Astrocyte (in vitro differentiated cells and primary cell): ENCODE measurements at regions not wholly inside any gene's neighbourhood (a gene's known extent, or its start where the extent isn't known, plus 50 kb on each side); places are given as distances from the start of the nearest gene placed in this dataset.

Experiments
- DNase-seq: peaks from one replicate; pipeline ENCODE4 v3.0.0-alpha.2; 2010; ENCODE audit warnings: low read depth
- FAIRE-seq: peaks from 2 replicates; lab custom pipeline; 2011; peaks lifted over from hg19 to GRCh38; lab: Jason Lieb, UNC
- H2AFZ ChIP-seq: 2 replicates; pipeline ENCODE4 v1.6.0; 2012; ENCODE audit warnings: low read depth, low read length, inconsistent platforms
- H3K27ac ChIP-seq: 2 replicates; pipeline ENCODE4 v1.5.1; 2011; ENCODE audit warnings: low read depth, low read length, inconsistent platforms
- H3K27me3 ChIP-seq: 2 replicates; pipeline ENCODE4 v1.6.0; 2011; ENCODE audit warnings: low read length, inconsistent platforms; ENCODE audit not compliant: insufficient read depth
- H3K36me3 ChIP-seq: 2 replicates; pipeline ENCODE4 v1.5.1; 2011; ENCODE audit warnings: low read length, inconsistent platforms; ENCODE audit not compliant: insufficient read depth
- H3K4me1 ChIP-seq: 2 replicates; pipeline ENCODE4 v1.5.1; 2011; ENCODE audit warnings: low read length, inconsistent platforms; ENCODE audit not compliant: insufficient read depth
- H3K4me2 ChIP-seq: 2 replicates; pipeline ENCODE4 v1.6.0; 2012; ENCODE audit warnings: low read length, inconsistent platforms
- H3K4me3 ChIP-seq: 2 replicates; pipeline ENCODE4 v1.5.1; 2011; ENCODE audit warnings: low read depth, mild to moderate bottlenecking, low read length, inconsistent platforms; ENCODE audit not compliant: insufficient read depth
- H3K79me2 ChIP-seq: 2 replicates; pipeline ENCODE4 v1.6.0; 2012; ENCODE audit warnings: mild to moderate bottlenecking, low read length, inconsistent platforms; ENCODE audit not compliant: insufficient read depth
- H3K9ac ChIP-seq: 2 replicates; pipeline ENCODE4 v1.6.0; 2012; ENCODE audit warnings: mild to moderate bottlenecking, low read length, inconsistent platforms
- H3K9me3 ChIP-seq: 2 replicates; pipeline ENCODE4 v1.5.1; 2012; ENCODE audit warnings: low read depth, mild to moderate bottlenecking, low read length, inconsistent platforms; ENCODE audit not compliant: insufficient read depth
- H4K20me1 ChIP-seq: 2 replicates; pipeline ENCODE4 v1.6.0; 2012; ENCODE audit warnings: low read length, inconsistent platforms; ENCODE audit not compliant: insufficient read depth
- H3K27ac Mint-ChIP-seq: one replicate; pipeline ENCODE4 v1.8.0; 2021; ENCODE audit warnings: mild to moderate bottlenecking, mixed read lengths; ENCODE audit not compliant: unreplicated experiment
- H3K27me3 Mint-ChIP-seq: one replicate; pipeline ENCODE4 v1.8.0; 2021; ENCODE audit warnings: low read depth, mixed read lengths; ENCODE audit not compliant: unreplicated experiment
- H3K36me3 Mint-ChIP-seq: one replicate; pipeline ENCODE4 v1.8.0; 2021; ENCODE audit warnings: low read depth, mixed read lengths; ENCODE audit not compliant: unreplicated experiment
- H3K4me1 Mint-ChIP-seq: one replicate; pipeline ENCODE4 v1.8.0; 2021; ENCODE audit warnings: low read depth, mixed read lengths; ENCODE audit not compliant: unreplicated experiment
- H3K4me3 Mint-ChIP-seq: one replicate; pipeline ENCODE4 v1.8.0; 2021; ENCODE audit warnings: mild to moderate bottlenecking, moderate library complexity, mixed read lengths; ENCODE audit not compliant: unreplicated experiment
- H3K9me3 Mint-ChIP-seq: one replicate; pipeline ENCODE4 v1.8.0; 2021; ENCODE audit warnings: mild to moderate bottlenecking, mixed read lengths; ENCODE audit not compliant: unreplicated experiment
- CTCF ChIP-seq: IDR thresholded peaks from 2 replicates; pipeline ENCODE4 v1.5.1; 2011; ENCODE audit warnings: low read depth, mild to moderate bottlenecking, inconsistent platforms, low read length, moderate library complexity; ENCODE audit not compliant: insufficient read depth
- EZH2 ChIP-seq: IDR thresholded peaks from 2 replicates; pipeline ENCODE4 v1.6.1; 2012; ENCODE audit warnings: mild to moderate bottlenecking, low read length, inconsistent platforms; ENCODE audit not compliant: insufficient read depth

GRCh38 chr4:132266374-132266773, 882.7 kb upstream of the PCDH10 start:
- Histone ChIP-seq H3K4me2 (no peak overlapping the region), H4K20me1 (no peaks in the 10 kb centered on the region), H3K27ac (no peak overlapping the region), H2AFZ (no peak overlapping the region), H3K9me3 (no peaks in the 10 kb centered on the region), H3K27me3 (no peaks in the 10 kb centered on the region), H3K36me3 (no peaks in the 10 kb centered on the region), H3K4me3 (no peak overlapping the region), H3K9ac (no peak overlapping the region), H3K4me1 (no peaks in the 10 kb centered on the region), H3K79me2 (no peaks in the 10 kb centered on the region)
- Mint-ChIP-seq H3K4me1 (no peaks in the 10 kb centered on the region), H3K36me3 (no peaks in the 10 kb centered on the region), H3K27ac (no peak overlapping the region), H3K9me3 (no peaks in the 10 kb centered on the region), H3K27me3 (no peaks in the 10 kb centered on the region), H3K4me3 (no peak overlapping the region)
- no peak for DNase-seq
- FAIRE-seq = no peak
- TF ChIP-seq CTCF = no peak
- no peak for TF ChIP-seq EZH2

DNA sequence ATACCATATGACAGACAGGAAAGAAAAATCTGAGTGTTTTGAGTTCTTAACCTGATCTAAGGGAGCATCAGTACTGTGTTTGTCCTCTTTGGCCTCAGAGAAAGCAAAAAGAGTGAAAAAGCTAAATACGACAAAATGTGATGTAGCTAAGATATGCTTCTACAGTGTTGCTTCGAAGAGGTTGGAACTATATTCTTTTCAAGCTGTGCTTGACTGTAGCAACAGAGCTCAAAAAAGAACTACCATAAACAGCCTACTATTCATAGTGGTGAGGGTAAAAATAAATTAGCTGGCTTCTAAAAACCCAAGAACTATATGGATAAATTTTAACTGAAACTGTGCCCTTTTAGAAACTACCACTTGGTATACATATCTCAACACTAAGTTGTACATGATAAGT, 881.8 kb upstream of the PCDH10 start:
- Histone ChIP-seq H3K4me3 (no peak overlapping the region), H3K27ac (no peak overlapping the region), H3K9me3 (no peaks in the 10 kb centered on the region), H2AFZ (no peak overlapping the region), H3K9ac (no peak overlapping the region), H3K4me2 (no peak overlapping the region), H3K27me3 (no peaks in the 10 kb centered on the region), H3K4me1 (no peaks in the 10 kb centered on the region), H3K79me2 (no peaks in the 10 kb centered on the region), H4K20me1 (no peaks in the 10 kb centered on the region), H3K36me3 (no peaks in the 10 kb centered on the region)
- no peak for TF ChIP-seq EZH2
- TF ChIP-seq CTCF = no peak
- Mint-ChIP-seq H3K9me3 (no peaks in the 10 kb centered on the region), H3K36me3 (no peaks in the 10 kb centered on the region), H3K4me1 (no peaks in the 10 kb centered on the region), H3K4me3 (no peak overlapping the region), H3K27me3 (no peaks in the 10 kb centered on the region), H3K27ac (no peak overlapping the region)
- FAIRE-seq (no peak), DNase-seq (no peak)

- H3K9ac ChIP-seq = no peak overlapping the region
- H2AFZ ChIP-seq = no peak overlapping the region
- H3K4me3 Mint-ChIP-seq = no peak overlapping the region
- no peaks in the 10 kb centered on the region for H3K79me2 ChIP-seq
- no peaks in the 10 kb centered on the region for H3K9me3 ChIP-seq
- H3K9me3 Mint-ChIP-seq = no peaks in the 10 kb centered on the region
- FAIRE-seq (no peak), DNase-seq (no peak)
- no peaks in the 10 kb centered on the region for H4K20me1 ChIP-seq
- no peaks in the 10 kb centered on the region for H3K4me1 ChIP-seq
- H3K36me3 Mint-ChIP-seq = no peaks in the 10 kb centered on the region
- no peak overlapping the region for H3K27ac Mint-ChIP-seq
- TF ChIP-seq EZH2 = no peak
- no peaks in the 10 kb centered on the region for H3K4me1 Mint-ChIP-seq
- H3K4me3 ChIP-seq = no peak overlapping the region
- H3K27me3 ChIP-seq = no peaks in the 10 kb centered on the region
- H3K27me3 Mint-ChIP-seq = no peaks in the 10 kb centered on the region
- no peak overlapping the region for H3K4me2 ChIP-seq
- H3K36me3 ChIP-seq = no peaks in the 10 kb centered on the region
- no peak overlapping the region for H3K27ac ChIP-seq
Measured at GRCh38 chr4:132269303-132269990, 879.6 kb upstream of the PCDH10 start.
